Stimulated activated CD4-positive, alpha-beta T cell treated with anti-CD3 and anti-CD28 coated beads, Interleukin-1b, Interleukin-23, amount 100 ng/mL, for 24 hours (primary cell): ENCODE measurements at regions not wholly inside any gene's neighbourhood (a gene's known extent, or its start where the extent isn't known, plus 50 kb on each side); places are given as distances from the start of the nearest gene placed in this dataset.
"Not testable (repeated sequence)": the region's sequence is repeated elsewhere in the genome, so short reads cannot be mapped to it uniquely, and the experiment has no call there.

Experiments
- DNase-seq, 4 experiments: peaks; one replicate each; pipeline ENCODE4 v3.0.0-alpha.2; 2020; ENCODE audit warnings: low read depth in 4 of 4, low spot score in 1 of 4

- no peak for DNase-seq
Observed at GRCh38 chr14:103186909-103187586, 63.8 kb downstream of the TNFAIP2 start.

GRCh38 chr14:103187911-103188310 is 64.7 kb downstream of the TNFAIP2 start:
- no peak for DNase-seq

- peak in 1 of 4 experiments; percentile 12 for DNase-seq
Observed at GRCh38 chr14:103188810-103189480, 65.7 kb downstream of the TNFAIP2 start.

- no peak for DNase-seq
Observed at GRCh38 chr14:103189481-103190470, 66.5 kb downstream of the TNFAIP2 start.

GRCh38 chr14:103190741-103191140 is 67.5 kb downstream of the TNFAIP2 start:
- no peak for DNase-seq

GRCh38 chr14:103191844-103192243 is 68.6 kb downstream of the TNFAIP2 start:
- no peak for DNase-seq

GRCh38 chr14:103192246-103192840 is 69.1 kb downstream of the TNFAIP2 start:
- no peak for DNase-seq

GRCh38 chr14:103192861-103193260 is 69.6 kb downstream of the TNFAIP2 start:
- DNase-seq: not testable (repeated sequence)

GRCh38 chr14:103193491-103193890 is 70.2 kb downstream of the TNFAIP2 start:
- not testable (repeated sequence) for DNase-seq

- no peak for DNase-seq
Observed at GRCh38 chr14:103194256-103195045, 71.2 kb downstream of the TNFAIP2 start.

GRCh38 chr14:103195828-103196615 is 72.8 kb downstream of the TNFAIP2 start:
- DNase-seq: no peak

GRCh38 chr14:103196716-103197115 is 73.5 kb downstream of the TNFAIP2 start:
- no peak for DNase-seq

GRCh38 chr14:103198131-103199105 is 75.2 kb downstream of the TNFAIP2 start:
- DNase-seq: no peak

GRCh38 chr14:103199124-103199523 is 75.9 kb downstream of the TNFAIP2 start:
- DNase-seq: no peak

- no peak for DNase-seq
Observed at GRCh38 chr14:103201801-103202200, 78.5 kb downstream of the TNFAIP2 start.

- DNase-seq: no peak
Observed at GRCh38 chr14:103204852-103205540, 81.7 kb downstream of the TNFAIP2 start.

GRCh38 chr14:103205541-103205906 is 82.3 kb downstream of the TNFAIP2 start:
- DNase-seq: no peak

- no peak for DNase-seq
Observed at GRCh38 chr14:103206023-103206481, 82.8 kb downstream of the TNFAIP2 start.
